Mammary epithelial cell (primary cell): ENCODE measurements at regions not wholly inside any gene's neighbourhood (a gene's known extent, or its start where the extent isn't known, plus 50 kb on each side); places are given as distances from the start of the nearest gene placed in this dataset.

ENCODE experiments used
- EZH2 ChIP-seq: IDR thresholded peaks from 2 replicates; pipeline ENCODE4 v1.6.1; 2012; ENCODE audit warnings: low read length, inconsistent platforms, borderline replicate concordance
- TF ChIP-seq, protein P1 (sequence below), 2 donors: IDR thresholded peaks in 1 of 2; conservative IDR thresholded peaks in 1 of 2; 2 replicates each; pipeline ENCODE4 v1.5.1; 2011 to 2012; ENCODE audit warnings: inconsistent platforms in 2 of 2, low read length in 2 of 2, mild to moderate bottlenecking in 2 of 2, control low read depth in 1 of 2, low read depth in 1 of 2; ENCODE audit not compliant: insufficient read depth in 1 of 2; ENCODE audit errors: extremely low read depth in 1 of 2

DNA sequence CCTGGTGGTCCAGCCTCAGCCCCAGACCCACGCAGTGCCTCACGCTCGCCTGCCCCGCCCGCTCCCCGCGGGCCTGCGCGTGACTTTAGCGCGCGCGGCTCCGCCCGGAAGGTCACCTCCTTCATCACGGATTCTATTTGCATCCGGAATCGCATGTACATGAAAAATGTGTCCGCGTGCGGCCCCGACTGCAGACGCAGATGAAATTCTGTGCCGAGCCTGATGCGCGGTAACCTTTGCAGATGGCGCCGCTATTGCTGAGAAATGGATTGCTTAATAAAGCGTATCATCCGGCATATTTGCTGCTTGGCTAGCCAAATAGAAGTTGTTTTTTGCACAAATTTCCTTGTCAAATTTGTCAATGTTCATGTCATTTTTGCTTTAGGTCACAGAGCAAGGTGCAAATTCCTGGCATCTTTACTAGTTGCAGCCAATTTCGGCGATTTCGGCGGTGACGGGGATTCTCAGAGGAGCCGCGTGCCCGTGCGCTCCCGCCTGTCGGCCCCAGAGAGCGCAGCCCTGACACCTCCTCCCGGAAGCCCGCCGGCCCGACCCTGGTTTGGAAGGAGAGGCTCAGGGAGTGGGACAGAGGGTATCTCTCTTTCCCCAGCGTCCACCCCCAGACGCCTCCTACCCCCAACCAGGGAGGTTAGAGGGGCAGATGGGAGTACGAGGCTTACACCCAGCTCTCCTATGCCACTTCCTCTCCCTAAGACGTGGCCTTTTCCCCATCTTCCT lies 85.9 kb upstream of the PAX2 start:
- TF ChIP-seq, protein P1, sequence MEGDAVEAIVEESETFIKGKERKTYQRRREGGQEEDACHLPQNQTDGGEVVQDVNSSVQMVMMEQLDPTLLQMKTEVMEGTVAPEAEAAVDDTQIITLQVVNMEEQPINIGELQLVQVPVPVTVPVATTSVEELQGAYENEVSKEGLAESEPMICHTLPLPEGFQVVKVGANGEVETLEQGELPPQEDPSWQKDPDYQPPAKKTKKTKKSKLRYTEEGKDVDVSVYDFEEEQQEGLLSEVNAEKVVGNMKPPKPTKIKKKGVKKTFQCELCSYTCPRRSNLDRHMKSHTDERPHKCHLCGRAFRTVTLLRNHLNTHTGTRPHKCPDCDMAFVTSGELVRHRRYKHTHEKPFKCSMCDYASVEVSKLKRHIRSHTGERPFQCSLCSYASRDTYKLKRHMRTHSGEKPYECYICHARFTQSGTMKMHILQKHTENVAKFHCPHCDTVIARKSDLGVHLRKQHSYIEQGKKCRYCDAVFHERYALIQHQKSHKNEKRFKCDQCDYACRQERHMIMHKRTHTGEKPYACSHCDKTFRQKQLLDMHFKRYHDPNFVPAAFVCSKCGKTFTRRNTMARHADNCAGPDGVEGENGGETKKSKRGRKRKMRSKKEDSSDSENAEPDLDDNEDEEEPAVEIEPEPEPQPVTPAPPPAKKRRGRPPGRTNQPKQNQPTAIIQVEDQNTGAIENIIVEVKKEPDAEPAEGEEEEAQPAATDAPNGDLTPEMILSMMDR (conservative IDR thresholded peaks at IDR 0.05 in 1 of 2, IDR thresholded peaks at IDR 0.05 in 1 of 2; ENCODE audit: extremely low read depth in 1 of 2, insufficient read depth in 1 of 2, low read depth in 1 of 2, low read length in 2 of 2) = no peak
- peak; percentile 82 for TF ChIP-seq EZH2
